GM23248 (cell line): ENCODE measurements at regions not wholly inside any gene's neighbourhood (a gene's known extent, or its start where the extent isn't known, plus 50 kb on each side); places are given as distances from the start of the nearest gene placed in this dataset.
A peak's percentile ranks its signal among the peaks of the same experiment; 100 is the strongest.
"Not testable (repeated sequence)": the region's sequence is repeated elsewhere in the genome, so short reads cannot be mapped to it uniquely, and the experiment has no call there.

Source experiments
- DNase-seq: peaks from one replicate; pipeline ENCODE4 v3.0.0-alpha.2; 2015
- H2AFZ ChIP-seq: fragments of 200-600 bp; sonication (generic); 2 replicates; pipeline ENCODE4 v1.6.1; 2016; ENCODE audit warnings: antibody characterized with exemption
- H3F3A ChIP-seq: fragments of 200-600 bp; sonication (generic); 2 replicates; pipeline ENCODE4 v1.6.1; 2016; ENCODE audit warnings: mild to moderate bottlenecking, antibody characterized with exemption, mixed run types; ENCODE audit not compliant: insufficient read depth
- H3K27ac ChIP-seq: fragments of 200-600 bp; sonication (generic); 2 replicates; pipeline ENCODE4 v1.5.1; 2016; ENCODE audit warnings: mild to moderate bottlenecking
- H3K27me3 ChIP-seq: fragments of 200-600 bp; sonication (generic); replicated peaks from 2 replicates; pipeline ENCODE4 v1.6.1; 2016; ENCODE audit warnings: mild to moderate bottlenecking; ENCODE audit not compliant: insufficient read depth
- H3K36me3 ChIP-seq: fragments of 200-600 bp; sonication (generic); 2 replicates; pipeline ENCODE4 v1.6.1; 2016; ENCODE audit warnings: low read depth, mild to moderate bottlenecking
- H3K4me1 ChIP-seq: fragments of 200-600 bp; sonication (generic); 2 replicates; pipeline ENCODE4 v1.6.1; 2016; ENCODE audit warnings: mild to moderate bottlenecking; ENCODE audit not compliant: insufficient read depth
- H3K4me2 ChIP-seq: fragments of 200-600 bp; sonication (generic); one replicate; pipeline ENCODE4 v1.6.1; 2016; ENCODE audit warnings: mild to moderate bottlenecking; ENCODE audit not compliant: unreplicated experiment
- H3K4me3 ChIP-seq: fragments of 200-600 bp; sonication (generic); 2 replicates; pipeline ENCODE4 v1.5.1; 2016; ENCODE audit warnings: mild to moderate bottlenecking
- H3K79me2 ChIP-seq: fragments of 200-600 bp; sonication (generic); 2 replicates; pipeline ENCODE4 v1.6.1; 2016; ENCODE audit warnings: mild to moderate bottlenecking; ENCODE audit not compliant: insufficient read depth
- H3K9ac ChIP-seq: fragments of 200-600 bp; sonication (generic); 2 replicates; pipeline ENCODE4 v1.6.1; 2016; ENCODE audit warnings: mild to moderate bottlenecking
- H3K9me2 ChIP-seq: fragments of 200-600 bp; sonication (generic); 2 replicates; pipeline ENCODE4 v1.6.1; 2016; ENCODE audit warnings: mixed run types, mild to moderate bottlenecking, moderate library complexity; ENCODE audit not compliant: insufficient read depth
- H3K9me3 ChIP-seq: fragments of 200-600 bp; sonication (generic); one replicate; pipeline ENCODE4 v1.6.1; 2017; ENCODE audit warnings: low read depth
- H4K20me1 ChIP-seq: fragments of 200-600 bp; sonication (generic); 2 replicates; pipeline ENCODE4 v1.6.0; 2016; ENCODE audit not compliant: insufficient read depth
- EZH2 ChIP-seq: fragments of 200-600 bp; sonication (generic); IDR thresholded peaks from 2 replicates; pipeline ENCODE4 v1.6.1; 2018; ENCODE audit warnings: antibody characterized with exemption, mild to moderate bottlenecking; ENCODE audit not compliant: insufficient read depth, poor library complexity, severe bottlenecking
- EZH2phosphoT487 ChIP-seq: fragments of 200-600 bp; sonication (generic); IDR thresholded peaks from 2 replicates; pipeline ENCODE4 v1.6.1; 2018; ENCODE audit warnings: antibody characterized with exemption, moderate library complexity, mild to moderate bottlenecking, low read depth; ENCODE audit not compliant: insufficient read depth
- WGBS, 2 experiments: methylation state at CpG; one replicate each; pipeline ENCODE4 v1.1.6; 2015 to 2017; ENCODE audit warnings: low lambda C conversion rate in 2 of 2, low coverage in 1 of 2; ENCODE audit errors: missing lambda C conversion rate in 2 of 2; 5-methylcytosine and 5-hydroxymethylcytosine counted together
- in situ Hi-C: fragments of 300-500 bp; cut with MboI; formaldehyde crosslinking; loops from 2 replicates; pipeline ENCODE4 v1.15.0; 2020

DNA sequence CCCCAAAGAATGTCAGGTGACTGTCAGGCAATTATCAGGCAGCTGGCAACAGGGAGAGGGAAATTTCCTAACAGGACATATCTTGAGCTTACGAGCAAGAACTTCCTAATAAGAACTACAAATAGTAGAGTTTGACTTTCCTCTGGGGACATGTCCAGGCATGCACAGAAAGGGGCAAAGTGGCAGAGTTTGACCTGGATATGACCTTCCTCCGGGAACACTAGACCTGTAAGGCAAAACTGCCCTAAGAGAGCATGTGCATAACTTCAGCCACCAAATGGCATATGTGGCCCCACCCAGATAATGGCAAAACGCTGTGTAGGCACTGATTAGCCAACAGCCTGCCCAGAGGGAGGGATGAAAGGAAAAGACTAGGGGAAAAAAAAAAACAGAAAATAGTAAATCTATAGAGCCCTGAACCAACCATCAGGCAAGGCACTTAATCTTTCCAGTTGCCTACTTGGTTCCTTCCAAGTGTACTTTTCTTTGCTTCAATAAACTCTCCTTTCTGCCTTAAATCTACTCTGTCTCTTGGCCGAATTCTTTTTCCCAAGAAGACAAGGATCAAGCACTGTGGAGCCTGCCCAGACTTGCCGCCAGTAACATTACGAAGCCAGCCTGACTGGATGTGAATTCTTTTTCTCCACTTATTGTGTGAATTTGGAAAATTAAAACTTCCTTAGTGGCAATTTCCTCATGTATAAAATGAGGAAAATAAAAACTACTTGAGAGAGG, 164.1 kb downstream of the SPTSSA start:
- H3K9me2 ChIP-seq, result no peaks in the 10 kb centered on the region
- H3K4me2 ChIP-seq, result no peak overlapping the region
- H3K9me3 ChIP-seq, result no peaks in the 10 kb centered on the region
- no peaks in the 10 kb centered on the region for H3K79me2 ChIP-seq
- DNase-seq, result no peak
- peak overlapping the region; percentile 26; the same call in 1 of the 2 replicates for H2AFZ ChIP-seq
- TF ChIP-seq EZH2phosphoT487, result no peak
- TF ChIP-seq EZH2, result no peak
- no peaks in the 10 kb centered on the region for H3K4me1 ChIP-seq
- no peaks in the 10 kb centered on the region for H3K27me3 ChIP-seq
- H3K36me3 ChIP-seq, result no peaks in the 10 kb centered on the region
- H3F3A ChIP-seq, result no peaks in the 10 kb centered on the region
- no peak overlapping the region for H3K9ac ChIP-seq
- H4K20me1 ChIP-seq, result no peaks in the 10 kb centered on the region
- WGBS, 2 experiments, result 52 to 54% methylated on average over 6 of the region's 6 CpGs
- H3K4me3 ChIP-seq, result no peak overlapping the region
- in situ Hi-C loops, result no loop called here
- H3K27ac ChIP-seq, result no peak overlapping the region

- H3K27ac ChIP-seq, result no peak overlapping the region
- in situ Hi-C loops, result no loop called here
- no peaks in the 10 kb centered on the region for H3F3A ChIP-seq
- H2AFZ ChIP-seq, result no peak overlapping the region
- no peak for DNase-seq
- no peaks in the 10 kb centered on the region for H3K4me1 ChIP-seq
- H3K9ac ChIP-seq, result no peak overlapping the region
- no peaks in the 10 kb centered on the region for H3K9me2 ChIP-seq
- no peaks in the 10 kb centered on the region for H3K9me3 ChIP-seq
- no peaks in the 10 kb centered on the region for H3K79me2 ChIP-seq
- H4K20me1 ChIP-seq, result no peaks in the 10 kb centered on the region
- H3K36me3 ChIP-seq, result no peaks in the 10 kb centered on the region
- no peak overlapping the region for H3K4me2 ChIP-seq
- H3K4me3 ChIP-seq, result no peak overlapping the region
- H3K27me3 ChIP-seq, result 0 out of 2 replicates have a peak, but pooled peaks cover 5% of the 10 kb centered on the region
- TF ChIP-seq EZH2 (no peak), EZH2phosphoT487 (no peak)
These were observed 178.4 kb downstream of the SPTSSA start for GRCh38 chr14:34283590-34283989.

DNA sequence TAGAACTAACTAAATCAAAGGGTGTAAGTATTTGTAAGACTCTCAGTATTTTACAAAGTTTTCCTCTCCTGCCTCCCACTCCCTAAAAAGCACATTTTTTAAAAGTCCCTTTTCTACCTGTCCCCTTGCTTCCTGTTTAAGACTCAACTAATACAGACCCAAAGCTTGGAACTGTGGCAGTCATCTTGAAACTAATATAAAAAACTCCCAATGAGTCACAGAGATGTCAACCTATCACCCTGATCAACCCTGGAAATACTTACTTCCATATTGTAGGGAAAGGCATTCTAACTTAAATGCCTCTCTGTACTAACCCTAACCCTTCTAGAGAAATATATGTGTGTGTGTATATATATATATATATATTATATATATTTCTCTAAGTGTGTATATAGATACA, 184.8 kb downstream of the SPTSSA start:
- no peaks in the 10 kb centered on the region for H3K36me3 ChIP-seq
- no peak overlapping the region for H3K9ac ChIP-seq
- no peak for TF ChIP-seq EZH2phosphoT487
- no peak for TF ChIP-seq EZH2
- H3F3A ChIP-seq, result no peaks in the 10 kb centered on the region
- in situ Hi-C loops, result no loop called here
- no peaks in the 10 kb centered on the region for H3K9me3 ChIP-seq
- H3K27me3 ChIP-seq, result no peaks in the 10 kb centered on the region
- H3K4me1 ChIP-seq, result peaks cover 9% of the 10 kb centered on the region
- H2AFZ ChIP-seq, result no peak overlapping the region
- H3K9me2 ChIP-seq, result no peaks in the 10 kb centered on the region
- no peak overlapping the region for H3K4me2 ChIP-seq
- H3K79me2 ChIP-seq, result no peaks in the 10 kb centered on the region
- no peak overlapping the region for H3K4me3 ChIP-seq
- H4K20me1 ChIP-seq, result no peaks in the 10 kb centered on the region
- no peak for DNase-seq
- H3K27ac ChIP-seq, result no peak overlapping the region

- no peak for TF ChIP-seq EZH2phosphoT487
- Histone ChIP-seq H3K27me3 (no peaks in the 10 kb centered on the region), H3K9ac (no peak overlapping the region), H3K4me3 (no peak overlapping the region), H3K27ac (no peak overlapping the region), H4K20me1 (no peaks in the 10 kb centered on the region), H3F3A (no peaks in the 10 kb centered on the region), H3K36me3 (no peaks in the 10 kb centered on the region), H3K79me2 (no peaks in the 10 kb centered on the region), H3K9me3 (no peaks in the 10 kb centered on the region), H3K9me2 (no peaks in the 10 kb centered on the region), H3K4me1 (peaks cover 9% of the 10 kb centered on the region), H3K4me2 (peak overlapping the region; percentile 6), H2AFZ (0 out of 2 replicates have a peak overlapping the region, but pooled peaks have one; percentile 9)
- DNase-seq, result no peak
- 9 to 30% methylated on average over 1 of the region's 1 CpG for WGBS, 2 experiments
- in situ Hi-C loops, result no loop called here
These were observed 186.5 kb downstream of the SPTSSA start for GRCh38 chr14:34275530-34275929.

DNA sequence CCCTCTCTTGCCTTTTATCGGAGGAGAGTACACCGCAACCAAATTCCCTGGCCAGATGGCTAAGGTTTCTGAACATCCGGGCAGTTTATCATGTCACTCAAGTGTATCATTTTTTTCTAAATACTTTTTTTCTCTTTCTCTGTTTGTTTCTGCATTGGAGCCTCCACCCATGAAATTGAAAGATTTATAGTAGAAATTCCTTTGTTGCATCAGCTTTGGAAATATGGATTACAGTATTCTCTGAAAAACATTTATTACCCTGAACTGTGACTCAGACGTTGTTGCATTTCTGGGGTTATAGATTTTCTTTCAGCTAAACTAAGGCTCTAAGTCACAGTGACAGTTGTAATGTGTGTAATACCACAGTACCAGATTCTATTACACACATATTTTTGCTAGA, 187.0 kb downstream of the SPTSSA start:
- Histone ChIP-seq H3K36me3 (no peaks in the 10 kb centered on the region), H3K27ac (no peak overlapping the region), H3K9me2 (no peaks in the 10 kb centered on the region), H2AFZ (peak overlapping the region; percentile 9; the same call in 1 of the 2 replicates), H3K4me1 (peaks cover 9% of the 10 kb centered on the region), H3K4me3 (no peak overlapping the region), H3K27me3 (0 out of 2 replicates have a peak, but pooled peaks cover under 1% of the 10 kb centered on the region), H3K9me3 (no peaks in the 10 kb centered on the region), H3F3A (no peaks in the 10 kb centered on the region), H3K4me2 (peak overlapping the region; percentile 6), H4K20me1 (no peaks in the 10 kb centered on the region), H3K79me2 (no peaks in the 10 kb centered on the region), H3K9ac (no peak overlapping the region)
- no peak for TF ChIP-seq EZH2phosphoT487
- TF ChIP-seq EZH2, result no peak
- 9 to 14% methylated on average over 4 of the region's 4 CpGs for WGBS, 2 experiments
- in situ Hi-C loops, result no loop called here
- DNase-seq, result peak; percentile 32

DNA sequence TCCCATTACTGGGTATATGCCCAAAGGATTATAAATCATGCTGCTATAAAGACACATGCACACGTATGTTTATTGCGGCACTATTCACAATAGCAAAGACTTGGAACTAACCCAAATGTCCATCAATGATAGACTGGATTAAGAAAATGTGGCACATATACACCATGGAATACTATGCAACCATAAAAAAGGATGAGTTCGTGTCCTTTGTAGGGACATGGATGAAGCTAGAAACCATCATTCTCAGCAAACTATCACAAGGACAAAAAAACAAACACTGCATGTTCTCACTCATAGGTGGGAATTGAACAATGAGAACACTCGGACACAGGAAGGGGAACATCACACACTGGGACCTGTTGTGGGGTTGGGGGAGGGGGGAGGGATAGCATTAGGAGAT, 188.3 kb downstream of the SPTSSA start:
- H3K27me3 ChIP-seq, result peaks cover 14% of the 10 kb centered on the region; the same call in 1 of the 2 replicates
- H3K9ac ChIP-seq, H3K4me2 ChIP-seq, H4K20me1 ChIP-seq, H3K4me3 ChIP-seq, in situ Hi-C loops, H3K79me2 ChIP-seq, H3K27ac ChIP-seq, H3K4me1 ChIP-seq, DNase-seq, H3K36me3 ChIP-seq, H2AFZ ChIP-seq, H3K9me3 ChIP-seq, H3K9me2 ChIP-seq, H3F3A ChIP-seq: not testable (repeated sequence)
- WGBS, 2 experiments, result 86 to 89% methylated on average over 2 of the region's 4 CpGs
